ENCODE measurements at regions not wholly inside any gene's neighbourhood (a gene's known extent, or its start where the extent isn't known, plus 50 kb on each side); places are given as distances from the start of the nearest gene placed in this dataset.

GRCh38 chr18:2040279-2040678, 531.0 kb downstream of the METTL4 start:
- H3K36me3 ChIP-seq (replicated peaks; ENCODE audit: insufficient read depth, low read length) = no peaks in the 10 kb centered on the region
- no peak overlapping the region for H3K27ac ChIP-seq (ENCODE audit: low read length)
- no peak for DNase-seq
- H3F3A ChIP-seq (ENCODE audit: insufficient read depth, low read length) = no peaks in the 10 kb centered on the region
- H3K9me2 ChIP-seq (replicated peaks; ENCODE audit: insufficient read depth, low read length) = no peaks in the 10 kb centered on the region
- H3K9ac ChIP-seq (ENCODE audit: low read length) = no peak overlapping the region
- no peak overlapping the region for H2AFZ ChIP-seq (ENCODE audit: low read length)
- TF ChIP-seq CTCF (IDR thresholded peaks at IDR 0.05; ENCODE audit: low read length) (no peak), EZH2phosphoT487 (IDR thresholded peaks at IDR 0.05; ENCODE audit: low read length) (no peak), EZH2 (optimal IDR thresholded peaks at IDR 0.05; ENCODE audit: low read depth, low read length) (no peak)
- no peak overlapping the region for H3K4me3 ChIP-seq (ENCODE audit: low read length)
- no peaks in the 10 kb centered on the region for H4K20me1 ChIP-seq (ENCODE audit: insufficient read depth, low read length)
- no peaks in the 10 kb centered on the region for H3K79me2 ChIP-seq (ENCODE audit: low read length)
- H3K4me1 ChIP-seq (ENCODE audit: low read length) = no peaks in the 10 kb centered on the region
- no peaks in the 10 kb centered on the region for H3K27me3 ChIP-seq (replicated peaks; ENCODE audit: insufficient read depth, low read length)
- H3K4me2 ChIP-seq (ENCODE audit: low read depth, low read length) = no peak overlapping the region
- H3K9me3 ChIP-seq (replicated peaks; ENCODE audit: insufficient read depth, low read length) = no peaks in the 10 kb centered on the region

DNA sequence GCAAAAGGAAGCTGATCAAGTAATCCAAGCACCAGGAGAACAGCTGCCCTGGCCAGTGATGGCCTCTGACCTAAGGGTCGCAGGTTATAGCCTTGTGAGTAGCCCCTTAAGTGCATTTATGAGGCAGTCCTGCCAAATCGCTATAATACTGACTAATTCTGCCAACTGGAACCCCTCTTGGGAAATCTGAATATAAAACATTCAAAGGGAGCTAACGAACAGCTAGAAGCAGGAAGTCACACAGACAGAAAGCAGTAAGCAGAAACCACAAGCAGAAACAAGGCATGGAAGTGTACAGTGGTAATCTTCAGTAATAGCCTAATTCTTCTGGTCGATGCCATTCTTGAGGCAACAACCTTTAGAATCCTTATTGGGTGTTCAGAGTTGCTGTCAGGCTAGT, 521.3 kb downstream of the METTL4 start:
- no peak overlapping the region for H3K4me3 ChIP-seq (ENCODE audit: low read length)

GRCh38 chr18:2050702-2051201, 520.6 kb downstream of the METTL4 start:
- no peak overlapping the region for H2AFZ ChIP-seq (ENCODE audit: low read length)
- H3K4me2 ChIP-seq (ENCODE audit: low read depth, low read length) = no peak overlapping the region
- DNase-seq = no peak
- no peak overlapping the region for H3K4me3 ChIP-seq (ENCODE audit: low read length)
- no peaks in the 10 kb centered on the region for H3K9me3 ChIP-seq (replicated peaks; ENCODE audit: insufficient read depth, low read length)
- no peaks in the 10 kb centered on the region for H4K20me1 ChIP-seq (ENCODE audit: insufficient read depth, low read length)
- no peak overlapping the region for H3K27ac ChIP-seq (ENCODE audit: low read length)
- H3K27me3 ChIP-seq (replicated peaks; ENCODE audit: insufficient read depth, low read length) = no peaks in the 10 kb centered on the region
- no peaks in the 10 kb centered on the region for H3K4me1 ChIP-seq (ENCODE audit: low read length)
- H3K36me3 ChIP-seq (replicated peaks; ENCODE audit: insufficient read depth, low read length) = no peaks in the 10 kb centered on the region
- no peaks in the 10 kb centered on the region for H3K9me2 ChIP-seq (replicated peaks; ENCODE audit: insufficient read depth, low read length)
- no peaks in the 10 kb centered on the region for H3F3A ChIP-seq (ENCODE audit: insufficient read depth, low read length)
- H3K79me2 ChIP-seq (ENCODE audit: low read length) = no peaks in the 10 kb centered on the region
- no peak overlapping the region for H3K9ac ChIP-seq (ENCODE audit: low read length)
- no peak for TF ChIP-seq EZH2 (optimal IDR thresholded peaks at IDR 0.05; ENCODE audit: low read depth, low read length)
- TF ChIP-seq CTCF (IDR thresholded peaks at IDR 0.05; ENCODE audit: low read length) = no peak
- TF ChIP-seq EZH2phosphoT487 (IDR thresholded peaks at IDR 0.05; ENCODE audit: low read length) = no peak

More for the DNA sequence above, 521.3 kb downstream of the METTL4 start:
- Histone ChIP-seq H3K9me2 (replicated peaks; ENCODE audit: insufficient read depth, low read length) (no peaks in the 10 kb centered on the region), H4K20me1 (ENCODE audit: insufficient read depth, low read length) (no peaks in the 10 kb centered on the region), H3F3A (ENCODE audit: insufficient read depth, low read length) (no peaks in the 10 kb centered on the region), H3K9ac (ENCODE audit: low read length) (no peak overlapping the region), H3K27ac (ENCODE audit: low read length) (no peak overlapping the region), H3K4me1 (ENCODE audit: low read length) (no peaks in the 10 kb centered on the region), H3K79me2 (ENCODE audit: low read length) (no peaks in the 10 kb centered on the region), H2AFZ (ENCODE audit: low read length) (no peak overlapping the region), H3K27me3 (replicated peaks; ENCODE audit: insufficient read depth, low read length) (no peaks in the 10 kb centered on the region), H3K9me3 (replicated peaks; ENCODE audit: insufficient read depth, low read length) (no peaks in the 10 kb centered on the region), H3K36me3 (replicated peaks; ENCODE audit: insufficient read depth, low read length) (no peaks in the 10 kb centered on the region), H3K4me2 (ENCODE audit: low read depth, low read length) (no peak overlapping the region)
- TF ChIP-seq EZH2phosphoT487 (IDR thresholded peaks at IDR 0.05; ENCODE audit: low read length) = no peak
- TF ChIP-seq EZH2 (optimal IDR thresholded peaks at IDR 0.05; ENCODE audit: low read depth, low read length) = no peak
- no peak for TF ChIP-seq CTCF (IDR thresholded peaks at IDR 0.05; ENCODE audit: low read length)
- no peak for DNase-seq
